Colonic mucosa (tissue), 4 donors: ENCODE measurements at regions not wholly inside any gene's neighbourhood (a gene's known extent, or its start where the extent isn't known, plus 50 kb on each side); places are given as distances from the start of the nearest gene placed in this dataset.
A peak's percentile ranks its signal among the peaks of the same experiment; 100 is the strongest.

Experiments used
- DNase-seq: peaks from one replicate; pipeline ENCODE4 v3.0.0-alpha.2; 2020
- H3K27ac ChIP-seq: fragments of 200-600 bp; one replicate; pipeline ENCODE4 v1.8.0; 2021
- H3K27me3 ChIP-seq: fragments of 200-600 bp; one replicate; pipeline ENCODE4 v1.8.0; 2021
- H3K36me3 ChIP-seq: fragments of 200-600 bp; one replicate; pipeline ENCODE4 v1.8.0; 2021
- H3K4me1 ChIP-seq: fragments of 200-600 bp; one replicate; pipeline ENCODE4 v1.8.0; 2021; ENCODE audit warnings: mild to moderate bottlenecking
- H3K4me3 ChIP-seq: fragments of 200-600 bp; one replicate; pipeline ENCODE4 v1.8.0; 2021
- H3K9ac ChIP-seq, 2 donors: one replicate each; pipeline ENCODE4 v1.7.0; 2013; ENCODE audit warnings: control low read depth in 2 of 2, low read depth in 2 of 2, low read length in 2 of 2
- H3K9me3 ChIP-seq: fragments of 200-600 bp; one replicate; pipeline ENCODE4 v1.8.0; 2021
- intact Hi-C: fragments of 100-400 bp; cut with DNase I; formaldehyde crosslinking; loops from one replicate; pipeline ENCODE4 v1.14.1; 2022
- TF ChIP-seq, protein P1 (sequence below): fragments of 200-600 bp; IDR thresholded peaks from one replicate; pipeline ENCODE4 v1.8.0; 2022; ENCODE audit warnings: antibody characterized with exemption, mild to moderate bottlenecking
- donor health status: healthy.
- donor health status: DM: no; HTN: no; CAD: no.
- donor health status: DM: no; HTN: no; CAD: no.

DNA sequence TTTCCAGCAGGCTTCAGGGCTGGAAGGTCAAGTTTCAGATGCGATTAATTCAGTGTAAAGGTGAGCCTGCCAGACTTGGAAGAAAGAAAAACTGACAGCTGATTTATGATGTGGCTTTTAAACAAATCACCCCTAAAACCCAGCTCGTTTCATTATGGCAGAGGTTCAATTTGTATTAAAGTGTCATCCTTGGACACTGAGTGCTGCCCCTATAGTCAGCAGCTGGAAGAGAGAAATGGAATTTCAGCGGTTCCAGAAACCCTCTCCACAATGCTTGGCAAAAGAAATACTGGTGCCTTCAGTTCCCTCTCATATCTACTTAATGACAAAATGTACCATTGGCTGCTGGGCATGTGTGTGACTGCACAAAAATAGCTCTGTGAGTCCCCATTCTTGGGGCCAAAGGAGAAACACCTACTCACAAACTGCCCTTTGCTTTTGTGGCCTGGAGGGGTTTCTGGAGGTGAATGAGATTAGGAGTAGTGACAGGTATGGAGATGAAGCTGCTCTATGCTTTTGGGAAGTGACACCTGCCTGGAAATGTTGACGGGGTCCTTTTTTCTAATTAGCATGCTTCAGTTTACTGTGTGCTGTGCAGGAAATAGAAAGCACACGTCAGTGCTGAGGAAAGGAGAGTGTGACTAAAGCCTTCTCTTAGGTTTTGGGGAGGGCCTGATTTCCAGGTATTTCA is 95.1 kb upstream of the TSPAN2 start:
- no peak for DNase-seq

DNA sequence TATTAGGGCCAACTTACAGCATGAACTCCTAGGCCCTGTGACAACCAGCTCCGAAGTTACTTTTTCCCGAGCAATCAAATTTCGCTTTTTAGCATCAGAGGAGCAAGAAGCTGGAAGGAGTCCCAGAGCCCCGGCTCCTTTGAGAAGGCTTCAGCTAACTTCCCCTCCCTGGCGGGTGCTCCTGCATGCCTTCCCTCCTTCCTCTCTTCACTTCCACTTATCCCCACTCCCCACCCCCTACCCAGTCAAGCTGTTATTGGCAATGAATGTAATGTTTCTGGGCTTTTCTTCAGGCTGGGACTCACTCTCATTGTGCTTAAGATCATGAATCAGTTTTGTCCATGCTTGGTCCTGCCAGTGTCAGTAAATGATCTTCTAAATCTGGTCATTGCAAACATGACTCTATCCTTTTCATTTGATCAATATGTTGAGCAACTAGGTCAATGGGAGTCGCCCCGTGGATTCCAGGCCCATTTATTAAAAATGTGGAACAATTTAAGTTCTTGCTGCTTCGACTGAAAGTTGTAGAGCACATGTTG is 94.5 kb upstream of the TSPAN2 start:
- intact Hi-C loops = no loop called here
- no peaks in the 10 kb centered on the region for H3K36me3 ChIP-seq

More for the DNA sequence above, 95.1 kb upstream of the TSPAN2 start:
- no peak overlapping the region for H3K27ac ChIP-seq
- intact Hi-C loops = no loop called here
- no peaks in the 10 kb centered on the region for H3K27me3 ChIP-seq
- H3K4me3 ChIP-seq = no peak overlapping the region
- H3K9ac ChIP-seq = no peak overlapping the region
- TF ChIP-seq, protein P1, sequence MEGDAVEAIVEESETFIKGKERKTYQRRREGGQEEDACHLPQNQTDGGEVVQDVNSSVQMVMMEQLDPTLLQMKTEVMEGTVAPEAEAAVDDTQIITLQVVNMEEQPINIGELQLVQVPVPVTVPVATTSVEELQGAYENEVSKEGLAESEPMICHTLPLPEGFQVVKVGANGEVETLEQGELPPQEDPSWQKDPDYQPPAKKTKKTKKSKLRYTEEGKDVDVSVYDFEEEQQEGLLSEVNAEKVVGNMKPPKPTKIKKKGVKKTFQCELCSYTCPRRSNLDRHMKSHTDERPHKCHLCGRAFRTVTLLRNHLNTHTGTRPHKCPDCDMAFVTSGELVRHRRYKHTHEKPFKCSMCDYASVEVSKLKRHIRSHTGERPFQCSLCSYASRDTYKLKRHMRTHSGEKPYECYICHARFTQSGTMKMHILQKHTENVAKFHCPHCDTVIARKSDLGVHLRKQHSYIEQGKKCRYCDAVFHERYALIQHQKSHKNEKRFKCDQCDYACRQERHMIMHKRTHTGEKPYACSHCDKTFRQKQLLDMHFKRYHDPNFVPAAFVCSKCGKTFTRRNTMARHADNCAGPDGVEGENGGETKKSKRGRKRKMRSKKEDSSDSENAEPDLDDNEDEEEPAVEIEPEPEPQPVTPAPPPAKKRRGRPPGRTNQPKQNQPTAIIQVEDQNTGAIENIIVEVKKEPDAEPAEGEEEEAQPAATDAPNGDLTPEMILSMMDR = no peak
- H3K4me1 ChIP-seq = no peaks in the 10 kb centered on the region
- no peaks in the 10 kb centered on the region for H3K9me3 ChIP-seq
- H3K36me3 ChIP-seq = no peaks in the 10 kb centered on the region

DNA sequence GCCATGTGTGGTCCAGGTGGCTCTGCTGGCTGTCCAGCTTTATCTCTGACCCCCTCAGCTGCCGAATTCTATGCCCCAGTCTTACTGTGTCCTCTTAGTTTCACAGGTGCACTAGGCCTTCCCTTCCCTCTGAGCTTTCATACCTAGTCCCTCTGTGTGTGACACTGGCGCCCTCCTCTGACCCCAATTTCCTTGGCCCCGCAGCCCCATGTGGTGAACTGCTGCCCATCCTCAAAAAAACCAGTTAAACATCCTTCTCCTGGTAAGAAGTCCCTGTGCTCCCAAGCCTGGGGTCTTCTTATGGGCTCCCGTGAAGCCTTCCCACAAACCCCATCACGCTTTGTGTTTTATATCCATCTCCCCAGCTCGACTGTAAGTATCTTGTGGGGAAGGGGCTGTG is 93.9 kb upstream of the TSPAN2 start:
- Histone ChIP-seq H3K36me3 (no peaks in the 10 kb centered on the region), H3K27ac (no peak overlapping the region), H3K27me3 (no peaks in the 10 kb centered on the region), H3K4me1 (no peaks in the 10 kb centered on the region), H3K4me3 (no peak overlapping the region), H3K9me3 (no peaks in the 10 kb centered on the region), H3K9ac (no peak overlapping the region)
- TF ChIP-seq, protein P1 = no peak
- no peak for DNase-seq
- intact Hi-C loops = no loop called here

More for the DNA sequence above, 94.5 kb upstream of the TSPAN2 start:
- no peaks in the 10 kb centered on the region for H3K27me3 ChIP-seq
- no peak overlapping the region for H3K27ac ChIP-seq
- no peaks in the 10 kb centered on the region for H3K4me1 ChIP-seq
- H3K9ac ChIP-seq = no peak overlapping the region
- TF ChIP-seq, protein P1 = no peak
- H3K9me3 ChIP-seq = no peaks in the 10 kb centered on the region
- no peak overlapping the region for H3K4me3 ChIP-seq
- peak; percentile 24 for DNase-seq

DNA sequence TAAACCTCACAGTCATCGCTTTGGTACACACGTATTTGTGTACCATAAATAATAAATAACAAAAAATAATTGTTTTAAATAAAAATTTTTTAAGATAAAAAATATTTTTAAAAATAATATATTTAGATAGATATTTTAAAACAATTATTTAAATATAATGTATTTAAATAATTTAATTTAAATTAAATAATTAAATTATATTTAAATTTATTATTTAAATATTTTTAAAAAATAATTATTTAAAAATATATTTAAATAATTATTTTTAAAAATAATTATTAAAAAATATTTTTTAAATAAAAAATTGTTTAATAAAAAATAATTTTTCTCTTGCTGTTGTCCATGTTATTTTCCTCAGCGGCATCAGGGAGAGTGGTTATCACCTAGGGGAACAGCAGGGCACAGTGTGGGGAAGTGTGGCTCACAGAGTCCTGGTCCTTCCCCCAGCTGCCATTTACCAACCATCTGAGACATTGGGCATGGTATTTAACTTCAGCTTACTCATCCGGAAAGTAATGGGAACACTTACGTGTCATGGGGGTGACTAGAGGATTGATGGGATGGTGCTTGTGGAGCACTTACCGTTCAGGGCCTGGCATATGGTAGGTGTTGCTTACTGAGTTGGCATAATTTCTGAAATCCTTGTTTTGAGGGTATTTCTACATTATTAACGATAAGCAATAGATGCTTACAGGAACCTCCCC is 92.9 kb upstream of the TSPAN2 start:
- TF ChIP-seq, protein P1 = no peak
- no peak overlapping the region for H3K4me3 ChIP-seq
- H3K36me3 ChIP-seq = no peaks in the 10 kb centered on the region
- H3K27me3 ChIP-seq = no peaks in the 10 kb centered on the region
- H3K27ac ChIP-seq = no peak overlapping the region
- no peak for DNase-seq
- intact Hi-C loops = no loop called here
- H3K9ac ChIP-seq = no peak overlapping the region
- no peaks in the 10 kb centered on the region for H3K4me1 ChIP-seq
- no peaks in the 10 kb centered on the region for H3K9me3 ChIP-seq

DNA sequence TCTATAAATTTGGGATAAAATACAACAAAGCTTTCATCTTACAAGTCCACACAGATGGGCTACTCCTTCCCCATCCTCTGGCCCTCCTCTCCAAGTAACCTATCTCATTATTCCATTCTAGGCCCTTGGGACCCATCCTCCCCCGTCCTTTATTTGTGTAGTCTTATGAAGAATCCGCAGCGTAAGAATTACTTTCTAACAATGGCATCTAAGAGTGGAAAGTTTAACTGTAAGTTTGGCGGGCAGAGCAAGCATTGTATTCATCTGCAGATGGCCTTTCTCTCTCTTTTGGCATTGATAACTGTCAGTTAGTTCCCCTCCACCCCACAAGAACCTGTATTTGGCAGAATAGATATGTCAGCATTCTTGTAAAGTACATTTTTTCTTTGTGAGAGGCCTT is 91.9 kb upstream of the TSPAN2 start:
- TF ChIP-seq, protein P1 = no peak

More for the DNA sequence above, 91.9 kb upstream of the TSPAN2 start:
- Histone ChIP-seq H3K9me3 (no peaks in the 10 kb centered on the region), H3K36me3 (no peaks in the 10 kb centered on the region), H3K9ac (no peak overlapping the region), H3K27me3 (no peaks in the 10 kb centered on the region), H3K27ac (no peak overlapping the region), H3K4me1 (no peaks in the 10 kb centered on the region), H3K4me3 (no peak overlapping the region)
- intact Hi-C loops = no loop called here
- DNase-seq = no peak
